ENCODE measurements at regions not wholly inside any gene's neighbourhood (a gene's known extent, or its start where the extent isn't known, plus 50 kb on each side); places are given as distances from the start of the nearest gene placed in this dataset.

DNA sequence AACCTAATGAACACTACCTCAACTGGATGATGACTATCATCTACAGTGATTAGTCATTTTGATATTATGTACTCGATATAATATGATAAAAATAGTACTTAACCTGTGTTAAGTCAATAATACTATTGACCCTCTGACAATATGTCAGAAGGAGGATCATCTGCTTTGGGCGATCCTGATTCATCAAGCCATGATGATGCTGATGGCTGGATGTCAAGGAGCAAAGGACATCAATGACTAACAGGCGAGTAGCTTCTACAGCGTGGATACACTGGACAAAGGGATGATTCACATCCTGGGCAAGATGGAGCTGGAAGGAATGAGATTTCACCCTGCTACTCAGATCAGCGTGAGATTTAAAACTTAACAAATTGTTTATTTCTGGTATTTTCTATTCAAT lies 94.4 kb upstream of the SKAP2 start:
- DNase-seq, result no peak
- Mint-ChIP-seq H3K4me1 (ENCODE audit: low read depth, unreplicated experiment) (no peaks in the 10 kb centered on the region), H3K9me3 (ENCODE audit: unreplicated experiment) (no peaks in the 10 kb centered on the region), H3K4me3 (ENCODE audit: unreplicated experiment) (no peak overlapping the region), H3K27ac (ENCODE audit: unreplicated experiment) (no peak overlapping the region), H3K27me3 (ENCODE audit: unreplicated experiment) (no peaks in the 10 kb centered on the region), H3K36me3 (ENCODE audit: unreplicated experiment) (no peaks in the 10 kb centered on the region)
- TF ChIP-seq CTCF (IDR thresholded peaks at IDR 0.05; ENCODE audit: partially characterized antibody, unreplicated experiment), result no peak

DNA sequence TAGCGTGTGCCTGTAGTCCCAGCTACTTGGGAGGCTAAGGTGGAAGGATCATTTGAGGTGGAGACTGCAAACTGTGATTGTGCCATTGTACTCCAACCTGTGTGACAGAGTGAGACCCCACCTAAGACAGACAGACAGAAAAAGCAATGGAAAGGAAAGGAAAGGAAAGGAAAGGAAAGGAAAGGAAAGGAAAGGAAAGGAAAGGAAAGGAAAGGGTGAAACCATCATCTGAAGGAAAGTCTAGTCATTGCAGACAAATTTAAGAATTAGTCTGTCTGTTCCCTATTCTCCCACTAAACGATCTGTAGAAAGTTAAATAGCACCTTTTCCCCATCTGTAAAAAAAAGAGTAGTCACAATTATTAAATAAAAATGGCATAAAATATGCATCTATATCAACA lies 91.1 kb upstream of the SKAP2 start:
- Mint-ChIP-seq H3K27ac (ENCODE audit: unreplicated experiment) (no peak overlapping the region), H3K4me1 (ENCODE audit: low read depth, unreplicated experiment) (no peaks in the 10 kb centered on the region), H3K27me3 (ENCODE audit: unreplicated experiment) (no peaks in the 10 kb centered on the region), H3K4me3 (ENCODE audit: unreplicated experiment) (no peak overlapping the region), H3K9me3 (ENCODE audit: unreplicated experiment) (no peaks in the 10 kb centered on the region), H3K36me3 (ENCODE audit: unreplicated experiment) (no peaks in the 10 kb centered on the region)
- TF ChIP-seq CTCF (IDR thresholded peaks at IDR 0.05; ENCODE audit: partially characterized antibody, unreplicated experiment), result no peak
- no peak for DNase-seq

- no peak overlapping the region for H3K4me3 Mint-ChIP-seq (ENCODE audit: unreplicated experiment)
- H3K36me3 Mint-ChIP-seq (ENCODE audit: unreplicated experiment), result no peaks in the 10 kb centered on the region
- DNase-seq, result no peak
- H3K27ac Mint-ChIP-seq (ENCODE audit: unreplicated experiment), result no peak overlapping the region
- H3K27me3 Mint-ChIP-seq (ENCODE audit: unreplicated experiment), result no peaks in the 10 kb centered on the region
- no peak for TF ChIP-seq CTCF (IDR thresholded peaks at IDR 0.05; ENCODE audit: partially characterized antibody, unreplicated experiment)
- no peaks in the 10 kb centered on the region for H3K9me3 Mint-ChIP-seq (ENCODE audit: unreplicated experiment)
- no peaks in the 10 kb centered on the region for H3K4me1 Mint-ChIP-seq (ENCODE audit: low read depth, unreplicated experiment)
Measured at GRCh38 chr7:26954951-26955350, 90.6 kb upstream of the SKAP2 start.

DNA sequence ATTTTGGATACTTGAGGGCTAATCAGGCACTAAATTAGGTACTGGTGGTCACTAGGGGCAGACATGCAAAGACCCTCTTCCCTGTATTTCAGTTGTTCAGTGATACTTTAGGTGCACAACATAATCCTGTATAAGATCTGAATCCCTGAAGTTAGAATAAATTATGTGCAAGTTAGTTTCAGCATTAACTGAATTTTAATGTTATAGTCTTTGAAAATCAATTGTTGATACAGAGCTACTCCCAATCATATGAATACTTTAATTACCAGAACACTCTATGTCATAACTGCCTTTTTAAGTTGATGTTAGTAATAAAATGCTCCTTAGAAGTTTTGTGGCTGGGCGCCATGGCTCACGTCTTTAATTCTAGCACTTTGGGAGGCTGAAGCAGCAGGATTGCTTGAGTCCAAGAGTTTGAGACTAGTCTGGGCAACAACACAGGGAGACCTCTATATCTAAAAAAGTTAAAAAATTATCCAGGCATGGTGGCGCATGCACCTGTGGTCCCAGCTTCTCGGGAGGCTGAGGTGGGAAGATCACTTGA lies 87.1 kb upstream of the SKAP2 start:
- no peak for TF ChIP-seq CTCF (IDR thresholded peaks at IDR 0.05; ENCODE audit: partially characterized antibody, unreplicated experiment)
- Mint-ChIP-seq H3K4me3 (ENCODE audit: unreplicated experiment) (no peak overlapping the region), H3K4me1 (ENCODE audit: low read depth, unreplicated experiment) (peaks cover 8% of the 10 kb centered on the region), H3K27me3 (ENCODE audit: unreplicated experiment) (no peaks in the 10 kb centered on the region), H3K36me3 (ENCODE audit: unreplicated experiment) (no peaks in the 10 kb centered on the region), H3K27ac (ENCODE audit: unreplicated experiment) (no peak overlapping the region), H3K9me3 (ENCODE audit: unreplicated experiment) (no peaks in the 10 kb centered on the region)
- no peak for DNase-seq

DNA sequence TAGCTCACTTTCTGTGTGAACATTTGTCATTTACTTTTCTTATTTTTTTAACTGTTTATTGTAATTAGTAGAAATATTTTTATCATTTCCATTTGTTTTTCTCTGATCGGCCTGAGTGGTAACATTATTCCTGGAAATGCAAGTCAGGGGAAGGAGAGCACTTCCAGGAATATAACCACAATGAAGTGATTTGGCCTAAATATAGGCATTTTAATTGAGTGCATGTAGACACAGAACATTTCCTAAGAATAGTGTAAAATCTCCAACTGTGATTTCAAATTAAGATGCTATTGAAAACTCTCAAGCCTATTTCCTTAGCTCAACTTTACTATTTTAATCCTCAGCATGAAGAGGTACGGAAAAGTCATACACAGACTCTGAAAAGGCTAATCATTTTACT lies 86.5 kb upstream of the SKAP2 start:
- no peaks in the 10 kb centered on the region for H3K36me3 Mint-ChIP-seq (ENCODE audit: unreplicated experiment)
- DNase-seq, result no peak
- no peak overlapping the region for H3K4me3 Mint-ChIP-seq (ENCODE audit: unreplicated experiment)
- no peaks in the 10 kb centered on the region for H3K27me3 Mint-ChIP-seq (ENCODE audit: unreplicated experiment)
- no peak overlapping the region for H3K27ac Mint-ChIP-seq (ENCODE audit: unreplicated experiment)
- no peaks in the 10 kb centered on the region for H3K9me3 Mint-ChIP-seq (ENCODE audit: unreplicated experiment)
- no peak for TF ChIP-seq CTCF (IDR thresholded peaks at IDR 0.05; ENCODE audit: partially characterized antibody, unreplicated experiment)
- H3K4me1 Mint-ChIP-seq (ENCODE audit: low read depth, unreplicated experiment), result peaks cover 8% of the 10 kb centered on the region
